GM12878 (cell line): ENCODE measurements at regions not wholly inside any gene's neighbourhood (a gene's known extent, or its start where the extent isn't known, plus 50 kb on each side); places are given as distances from the start of the nearest gene placed in this dataset.
"Not testable (repeated sequence)": the region's sequence is repeated elsewhere in the genome, so short reads cannot be mapped to it uniquely, and the experiment has no call there.

ENCODE experiments used
- ATAC-seq: fragments of 200-7000 bp; cut with Tn5 transposase; 3 replicates; pipeline ENCODE4 v1.9.1; 2020; ENCODE audit warnings: mild to moderate bottlenecking, moderate library complexity
- BruUV-seq: library from RNA; stranded (reverse); fragments of 400-500 nt; replicated peaks from 2 replicates; lab custom pipeline; 2021; lab: Mats Ljungman, UMichigan
- CTCF ChIA-PET: fragments of 300-600 bp; sonication (Branson Sonifier 250); formaldehyde crosslinking; extraction: SDS; loops from one replicate; lab custom pipeline; 2021; ENCODE audit warnings: inconsistent platforms; lab: Yijun Ruan, JAX
- POLR2A ChIA-PET: fragments of 350-600 bp; formaldehyde crosslinking; extraction: SDS; loops from one replicate; lab custom pipeline; 2021; ENCODE audit warnings: inconsistent platforms; lab: Charles Lee
- RAD21 ChIA-PET: fragments of 300-600 bp; sonication (Branson Sonifier 250); formaldehyde crosslinking; loops from one replicate; lab custom pipeline; 2023; ENCODE audit warnings: antibody characterized with exemption; ENCODE audit not compliant: unreplicated experiment; lab: Charles Lee
- SMC1A ChIA-PET: fragments of 300-600 bp; sonication (Branson Sonifier 250); formaldehyde crosslinking; loops from one replicate; lab custom pipeline; 2023; ENCODE audit not compliant: unreplicated experiment, uncharacterized antibody; lab: Charles Lee
- DNase-seq: peaks from one replicate; pipeline ENCODE4 v3.0.0-alpha.2; 2011; ENCODE audit warnings: low read depth, low spot score
- FAIRE-seq: peaks from 3 replicates; lab custom pipeline; 2011; peaks lifted over from hg19 to GRCh38; lab: Jason Lieb, UNC
- H2AFZ ChIP-seq: 2 replicates; pipeline ENCODE4 v1.6.0; 2011; ENCODE audit warnings: low read depth, low read length, control low read depth; ENCODE audit not compliant: control insufficient read depth
- H3K27ac ChIP-seq: 2 replicates; pipeline ENCODE4 v1.5.1; 2011; ENCODE audit warnings: control low read depth; ENCODE audit not compliant: control insufficient read depth, insufficient read depth
- H3K27me3 ChIP-seq, 2 experiments: replicated peaks in 1 of 2; 2 replicates each; pipeline versions ENCODE4 v1.6.0 to v1.6.1; 2011; ENCODE audit warnings: low read length in 1 of 2; ENCODE audit not compliant: control insufficient read depth in 2 of 2, insufficient read depth in 2 of 2
- H3K36me3 ChIP-seq, 2 experiments: 2 replicates each; pipeline ENCODE4 v1.5.1; 2011; ENCODE audit warnings: low read length in 1 of 2; ENCODE audit not compliant: control insufficient read depth in 2 of 2, insufficient read depth in 2 of 2
- H3K4me1 ChIP-seq: 2 replicates; pipeline ENCODE4 v1.6.1; 2011; ENCODE audit warnings: mild to moderate bottlenecking, low read length, moderate library complexity, mixed read lengths; ENCODE audit not compliant: control insufficient read depth, insufficient read depth
- H3K4me2 ChIP-seq: 2 replicates; pipeline ENCODE4 v1.6.0; 2011; ENCODE audit warnings: control low read depth; ENCODE audit not compliant: control insufficient read depth, insufficient read depth
- H3K4me3 ChIP-seq: fragments of 200-600 bp; sonication (generic); 2 replicates; pipeline ENCODE4 v1.5.1; 2016
- H3K79me2 ChIP-seq: 2 replicates; pipeline ENCODE4 v1.6.0; 2011; ENCODE audit warnings: low read length; ENCODE audit not compliant: control insufficient read depth, insufficient read depth
- H3K9ac ChIP-seq: 2 replicates; pipeline ENCODE4 v1.8.0; 2011; ENCODE audit warnings: low read length, control low read depth, mixed read lengths; ENCODE audit not compliant: control insufficient read depth, insufficient read depth
- H3K9me3 ChIP-seq: replicated peaks from 3 replicates; pipeline ENCODE4 v1.5.1; 2011; ENCODE audit warnings: mild to moderate bottlenecking, low read length; ENCODE audit not compliant: control insufficient read depth, insufficient read depth
- H4K20me1 ChIP-seq: 2 replicates; pipeline ENCODE4 v1.6.0; 2011; ENCODE audit not compliant: control insufficient read depth, insufficient read depth
- ZBTB40 ChIP-seq: fragments of 450-650 bp; IDR thresholded peaks from 2 replicates; pipeline ENCODE4 v1.6.1; 2016; ENCODE audit warnings: mild to moderate bottlenecking, moderate library complexity, borderline replicate concordance
- WGBS: methylation state at CpG from one replicate; pipeline ENCODE4 v1.1.6; 2016; ENCODE audit warnings: low lambda C conversion rate; ENCODE audit not compliant: insufficient replicate concordance, insufficient coverage; ENCODE audit errors: missing lambda C conversion rate; 5-methylcytosine and 5-hydroxymethylcytosine counted together
- in situ Hi-C: fragments of 300-500 bp; cut with MboI; formaldehyde crosslinking; loops from 9 replicates; pipeline ENCODE4 v1.14.3; 2018; ENCODE audit warnings: mixed read lengths
- intact Hi-C: fragments of 100-400 bp; cut with micrococcal nuclease; formaldehyde crosslinking; loops from one replicate; pipeline ENCODE4 v1.14.2; 2022; ENCODE audit not compliant: unreplicated experiment

GRCh38 chr9:40986332-40986731 lies 142.1 kb downstream of the FOXD4L6 start:
- in situ Hi-C loops, POLR2A ChIA-PET, H3K27ac ChIP-seq, BruUV-seq, CTCF ChIA-PET, H3K9ac ChIP-seq, SMC1A ChIA-PET, DNase-seq, RAD21 ChIA-PET, H3K9me3 ChIP-seq, intact Hi-C loops, H3K27me3 ChIP-seq, ATAC-seq, H3K4me1 ChIP-seq, H3K36me3 ChIP-seq, H2AFZ ChIP-seq, H4K20me1 ChIP-seq, H3K4me2 ChIP-seq, FAIRE-seq, H3K4me3 ChIP-seq: not testable (repeated sequence)
- TF ChIP-seq ZBTB40 = peak; percentile 78; the same call in 1 of the 2 replicates
- peaks cover 12% of the 10 kb centered on the region for H3K79me2 ChIP-seq
- 89% methylated on average over 2 of the region's 2 CpGs for WGBS

- H3K4me3 ChIP-seq, ATAC-seq, POLR2A ChIA-PET, H3K27me3 ChIP-seq, H3K4me1 ChIP-seq, H3K27ac ChIP-seq, intact Hi-C loops, SMC1A ChIA-PET, RAD21 ChIA-PET, in situ Hi-C loops, FAIRE-seq, H3K36me3 ChIP-seq, H4K20me1 ChIP-seq, H3K4me2 ChIP-seq, H3K9me3 ChIP-seq, BruUV-seq, H3K79me2 ChIP-seq, CTCF ChIA-PET, DNase-seq, H3K9ac ChIP-seq, H2AFZ ChIP-seq: not testable (repeated sequence)
- WGBS = 89% methylated on average over 17 of the region's 17 CpGs
Observed at GRCh38 chr9:40975351-40975750, 153.1 kb downstream of the FOXD4L6 start.

- ATAC-seq, H3K4me1 ChIP-seq, H2AFZ ChIP-seq, in situ Hi-C loops, H3K27me3 ChIP-seq, H3K4me2 ChIP-seq, H3K36me3 ChIP-seq, CTCF ChIA-PET, FAIRE-seq, BruUV-seq, H4K20me1 ChIP-seq, SMC1A ChIA-PET, POLR2A ChIA-PET, H3K4me3 ChIP-seq, intact Hi-C loops, H3K27ac ChIP-seq, H3K79me2 ChIP-seq, DNase-seq, H3K9me3 ChIP-seq, RAD21 ChIA-PET, H3K9ac ChIP-seq: not testable (repeated sequence)
- 72% methylated on average over 10 of the region's 10 CpGs for WGBS
Observed at GRCh38 chr9:40974912-40975311, 153.6 kb downstream of the FOXD4L6 start.
